ENCODE measurements at regions not wholly inside any gene's neighbourhood (a gene's known extent, or its start where the extent isn't known, plus 50 kb on each side); places are given as distances from the start of the nearest gene placed in this dataset.

GRCh38 chr18:78199002-78199401, 780.6 kb upstream of the SALL3 start:
- no peak for DNase-seq (ENCODE audit: low read depth)
- TF ChIP-seq CTCF (conservative IDR thresholded peaks at IDR 0.05; ENCODE audit: low read depth, low read length), result no peak
- H3K4me3 ChIP-seq (ENCODE audit: low read depth, low read length), result no peak overlapping the region

- H3K4me3 ChIP-seq (ENCODE audit: low read depth, low read length), result no peak overlapping the region
- no peak for DNase-seq (ENCODE audit: low read depth)
- TF ChIP-seq CTCF (conservative IDR thresholded peaks at IDR 0.05; ENCODE audit: low read depth, low read length), result no peak
Observed at GRCh38 chr18:78199611-78200010, 780.0 kb upstream of the SALL3 start.

GRCh38 chr18:78207942-78208341, 771.7 kb upstream of the SALL3 start:
- DNase-seq (ENCODE audit: low read depth), result no peak
- no peak for TF ChIP-seq CTCF (conservative IDR thresholded peaks at IDR 0.05; ENCODE audit: low read depth, low read length)
- no peak overlapping the region for H3K4me3 ChIP-seq (ENCODE audit: low read depth, low read length)

GRCh38 chr18:78208461-78208860, 771.2 kb upstream of the SALL3 start:
- H3K4me3 ChIP-seq (ENCODE audit: low read depth, low read length), result no peak overlapping the region
- TF ChIP-seq CTCF (conservative IDR thresholded peaks at IDR 0.05; ENCODE audit: low read depth, low read length), result no peak
- no peak for DNase-seq (ENCODE audit: low read depth)

- TF ChIP-seq CTCF (conservative IDR thresholded peaks at IDR 0.05; ENCODE audit: low read depth, low read length), result no peak
- no peak for DNase-seq (ENCODE audit: low read depth)
- no peak overlapping the region for H3K4me3 ChIP-seq (ENCODE audit: low read depth, low read length)
Observed at GRCh38 chr18:78213361-78213994, 766.1 kb upstream of the SALL3 start.

- DNase-seq (ENCODE audit: low read depth), result no peak
- H3K4me3 ChIP-seq (ENCODE audit: low read depth, low read length), result no peak overlapping the region
- no peak for TF ChIP-seq CTCF (conservative IDR thresholded peaks at IDR 0.05; ENCODE audit: low read depth, low read length)
Observed at GRCh38 chr18:78221496-78221895, 758.1 kb upstream of the SALL3 start.

GRCh38 chr18:78228974-78229373, 750.6 kb upstream of the SALL3 start:
- TF ChIP-seq CTCF (conservative IDR thresholded peaks at IDR 0.05; ENCODE audit: low read depth, low read length), result no peak
- H3K4me3 ChIP-seq (ENCODE audit: low read depth, low read length), result no peak overlapping the region
- no peak for DNase-seq (ENCODE audit: low read depth)
